Glutamatergic neuron (in vitro differentiated cells): ENCODE measurements at regions not wholly inside any gene's neighbourhood (a gene's known extent, or its start where the extent isn't known, plus 50 kb on each side); places are given as distances from the start of the nearest gene placed in this dataset.
A peak's percentile ranks its signal among the peaks of the same experiment; 100 is the strongest.

ENCODE experiments used
- DNase-seq: peaks from one replicate; pipeline ENCODE4 v3.0.0; 2022
- H3K27ac Mint-ChIP-seq: one replicate; pipeline ENCODE4 v1.8.0; 2020; ENCODE audit warnings: mild to moderate bottlenecking, mixed read lengths, inconsistent platforms; ENCODE audit not compliant: unreplicated experiment
- H3K27me3 Mint-ChIP-seq: one replicate; pipeline ENCODE4 v1.8.0; 2020; ENCODE audit warnings: mild to moderate bottlenecking, moderate library complexity, mixed read lengths, inconsistent platforms; ENCODE audit not compliant: unreplicated experiment
- H3K36me3 Mint-ChIP-seq: one replicate; pipeline ENCODE4 v1.8.0; 2020; ENCODE audit warnings: mild to moderate bottlenecking, mixed read lengths, inconsistent platforms; ENCODE audit not compliant: unreplicated experiment
- H3K4me1 Mint-ChIP-seq: one replicate; pipeline ENCODE4 v1.8.0; 2020; ENCODE audit warnings: mild to moderate bottlenecking, low read depth, mixed read lengths, inconsistent platforms; ENCODE audit not compliant: unreplicated experiment
- H3K4me3 Mint-ChIP-seq: one replicate; pipeline ENCODE4 v1.8.0; 2020; ENCODE audit warnings: mild to moderate bottlenecking, mixed read lengths, inconsistent platforms; ENCODE audit not compliant: unreplicated experiment
- H3K9me3 Mint-ChIP-seq: one replicate; pipeline ENCODE4 v1.8.0; 2020; ENCODE audit warnings: mild to moderate bottlenecking, moderate library complexity, mixed read lengths, inconsistent platforms; ENCODE audit not compliant: unreplicated experiment
- CTCF ChIP-seq: fragments of 200-600 bp; sonication (generic); IDR thresholded peaks from one replicate; pipeline ENCODE4 v1.5.0; 2021; ENCODE audit not compliant: partially characterized antibody, unreplicated experiment

GRCh38 chr20:4088766-4089165, 59.9 kb upstream of the SMOX start:
- no peak for DNase-seq
- peaks cover 9% of the 10 kb centered on the region for H3K4me1 Mint-ChIP-seq
- no peak overlapping the region for H3K4me3 Mint-ChIP-seq
- H3K9me3 Mint-ChIP-seq = peaks cover 9% of the 10 kb centered on the region
- no peak for TF ChIP-seq CTCF
- H3K27ac Mint-ChIP-seq = no peak overlapping the region
- H3K36me3 Mint-ChIP-seq = no peaks in the 10 kb centered on the region
- peaks cover 6% of the 10 kb centered on the region for H3K27me3 Mint-ChIP-seq

- H3K4me1 Mint-ChIP-seq = peaks cover 10% of the 10 kb centered on the region
- H3K36me3 Mint-ChIP-seq = no peaks in the 10 kb centered on the region
- DNase-seq = no peak
- no peak overlapping the region for H3K27ac Mint-ChIP-seq
- H3K4me3 Mint-ChIP-seq = no peak overlapping the region
- H3K27me3 Mint-ChIP-seq = peaks cover 6% of the 10 kb centered on the region
- peaks cover 10% of the 10 kb centered on the region for H3K9me3 Mint-ChIP-seq
- no peak for TF ChIP-seq CTCF
These were observed 60.7 kb upstream of the SMOX start for GRCh38 chr20:4087923-4088322.

- TF ChIP-seq CTCF = no peak
- DNase-seq = no peak
- H3K4me3 Mint-ChIP-seq = no peak overlapping the region
- peaks cover 6% of the 10 kb centered on the region for H3K9me3 Mint-ChIP-seq
- peak overlapping the region; percentile 52 for H3K27ac Mint-ChIP-seq
- H3K27me3 Mint-ChIP-seq = peaks cover 6% of the 10 kb centered on the region
- H3K4me1 Mint-ChIP-seq = peaks cover 16% of the 10 kb centered on the region
- H3K36me3 Mint-ChIP-seq = no peaks in the 10 kb centered on the region
These were observed 61.6 kb upstream of the SMOX start for GRCh38 chr20:4086771-4087687.

GRCh38 chr20:4084721-4085120, 63.9 kb upstream of the SMOX start:
- Mint-ChIP-seq H3K27me3 (peaks cover 6% of the 10 kb centered on the region), H3K4me1 (peaks cover 12% of the 10 kb centered on the region), H3K27ac (no peak overlapping the region), H3K36me3 (peaks cover 6% of the 10 kb centered on the region), H3K4me3 (no peak overlapping the region), H3K9me3 (peaks cover 6% of the 10 kb centered on the region)
- no peak for TF ChIP-seq CTCF
- DNase-seq = no peak

- peaks cover 12% of the 10 kb centered on the region for H3K4me1 Mint-ChIP-seq
- H3K27ac Mint-ChIP-seq = no peak overlapping the region
- peaks cover 6% of the 10 kb centered on the region for H3K36me3 Mint-ChIP-seq
- peaks cover 6% of the 10 kb centered on the region for H3K9me3 Mint-ChIP-seq
- H3K27me3 Mint-ChIP-seq = peaks cover 6% of the 10 kb centered on the region
- no peak for DNase-seq
- TF ChIP-seq CTCF = no peak
- peak overlapping the region; percentile 50 for H3K4me3 Mint-ChIP-seq
These were observed 64.5 kb upstream of the SMOX start for GRCh38 chr20:4084096-4084495.
